GM23338 (cell line): ENCODE measurements at regions not wholly inside any gene's neighbourhood (a gene's known extent, or its start where the extent isn't known, plus 50 kb on each side); places are given as distances from the start of the nearest gene placed in this dataset.
A peak's percentile ranks its signal among the peaks of the same experiment; 100 is the strongest.

Experiments
- ATAC-seq: fragments of 200-7000 bp; cut with Tn5 transposase; 3 replicates; pipeline ENCODE4 v1.9.1; 2020
- DNase-seq: peaks from one replicate; pipeline ENCODE4 v3.0.0-alpha.2; 2015; ENCODE audit warnings: low spot score
- H2AFZ ChIP-seq: fragments of 200-600 bp; sonication (generic); 2 replicates; pipeline ENCODE4 v1.8.0; 2016; ENCODE audit warnings: antibody characterized with exemption, mild to moderate bottlenecking, moderate library complexity
- H3F3A ChIP-seq: fragments of 200-600 bp; sonication (generic); replicated peaks from 2 replicates; pipeline ENCODE4 v1.8.0; 2017; ENCODE audit warnings: antibody characterized with exemption, mixed run types, low read depth
- H3K27ac ChIP-seq: fragments of 200-600 bp; sonication (generic); 2 replicates; pipeline ENCODE4 v1.6.1; 2016; ENCODE audit warnings: low read depth
- H3K27me3 ChIP-seq: fragments of 200-600 bp; sonication (generic); 2 replicates; pipeline ENCODE4 v1.8.0; 2016; ENCODE audit warnings: mild to moderate bottlenecking, mixed run types, moderate library complexity; ENCODE audit not compliant: insufficient read depth
- H3K36me3 ChIP-seq: fragments of 200-600 bp; sonication (generic); 2 replicates; pipeline ENCODE4 v1.8.0; 2016; ENCODE audit warnings: mild to moderate bottlenecking; ENCODE audit not compliant: insufficient read depth
- H3K4me1 ChIP-seq: fragments of 200-600 bp; sonication (generic); 2 replicates; pipeline ENCODE4 v1.8.0; 2016; ENCODE audit warnings: mild to moderate bottlenecking, moderate library complexity; ENCODE audit not compliant: insufficient read depth
- H3K4me2 ChIP-seq: fragments of 200-600 bp; sonication (generic); 2 replicates; pipeline ENCODE4 v1.7.1; 2017; ENCODE audit warnings: mixed run types
- H3K4me3 ChIP-seq: fragments of 200-600 bp; sonication (generic); 2 replicates; pipeline ENCODE4 v1.6.1; 2016; ENCODE audit warnings: mixed run types
- H3K79me2 ChIP-seq: fragments of 200-600 bp; sonication (generic); replicated peaks from 2 replicates; pipeline ENCODE4 v1.8.0; 2017; ENCODE audit warnings: mild to moderate bottlenecking; ENCODE audit not compliant: insufficient read depth
- H3K9me2 ChIP-seq: fragments of 200-600 bp; sonication (generic); 2 replicates; pipeline ENCODE4 v1.8.0; 2017; ENCODE audit not compliant: insufficient read depth
- H4K20me1 ChIP-seq: fragments of 200-600 bp; sonication (generic); replicated peaks from 2 replicates; pipeline ENCODE4 v1.8.0; 2017; ENCODE audit warnings: mild to moderate bottlenecking; ENCODE audit not compliant: insufficient read depth
- H3K27ac Mint-ChIP-seq: 2 replicates; pipeline ENCODE4 v1.8.0; 2020; ENCODE audit warnings: inconsistent platforms, mild to moderate bottlenecking, moderate library complexity, mixed read lengths
- H3K27me3 Mint-ChIP-seq: 3 replicates; pipeline ENCODE4 v1.8.0; 2022; ENCODE audit warnings: low read depth, mild to moderate bottlenecking, moderate library complexity, mixed read lengths, inconsistent platforms; ENCODE audit not compliant: insufficient read depth, poor library complexity
- H3K36me3 Mint-ChIP-seq: 3 replicates; pipeline ENCODE4 v1.8.0; 2021; ENCODE audit warnings: low read depth, mild to moderate bottlenecking, inconsistent platforms, moderate library complexity, mixed read lengths
- H3K4me1 Mint-ChIP-seq: 3 replicates; pipeline ENCODE4 v1.8.0; 2020; ENCODE audit warnings: mild to moderate bottlenecking, inconsistent platforms, mixed read lengths
- H3K4me3 Mint-ChIP-seq: 3 replicates; pipeline ENCODE4 v1.8.0; 2021; ENCODE audit warnings: moderate library complexity, mild to moderate bottlenecking, inconsistent platforms, mixed read lengths
- H3K9me3 Mint-ChIP-seq: 3 replicates; pipeline ENCODE4 v1.8.0; 2020; ENCODE audit warnings: moderate library complexity, mild to moderate bottlenecking, inconsistent platforms, mixed read lengths
- CREB1 ChIP-seq: fragments of 250-450 bp; sonication (Bioruptor Pico); IDR thresholded peaks from 2 replicates; pipeline ENCODE4 v1.5.0; 2020; ENCODE audit warnings: low read depth, mild to moderate bottlenecking, moderate library complexity
- EZH2 ChIP-seq: fragments of 200-600 bp; sonication (generic); IDR thresholded peaks from one replicate; pipeline ENCODE4 v1.8.0; 2017; ENCODE audit warnings: antibody characterized with exemption, mild to moderate bottlenecking, low read depth; ENCODE audit not compliant: unreplicated experiment
- EZH2phosphoT487 ChIP-seq: fragments of 200-600 bp; sonication (generic); IDR thresholded peaks from one replicate; pipeline ENCODE4 v1.8.1; 2018; ENCODE audit warnings: antibody characterized with exemption; ENCODE audit not compliant: unreplicated experiment
- JUNB ChIP-seq: IDR thresholded peaks from one replicate; pipeline ENCODE4 v1.6.1; 2016; ENCODE audit warnings: antibody characterized with exemption; ENCODE audit not compliant: unreplicated experiment
- NANOG ChIP-seq: IDR thresholded peaks from 2 replicates; pipeline ENCODE4 v1.6.1; 2016; ENCODE audit warnings: antibody characterized with exemption, borderline replicate concordance
- POLR2AphosphoS5 ChIP-seq: IDR thresholded peaks from 2 replicates; pipeline ENCODE4 v1.6.1; 2016; ENCODE audit warnings: antibody characterized with exemption, low read depth
- STAT1 ChIP-seq: IDR thresholded peaks from one replicate; pipeline ENCODE4 v1.6.1; 2016; ENCODE audit warnings: antibody characterized with exemption; ENCODE audit not compliant: unreplicated experiment
- ZNF114 ChIP-seq: fragments of 250-450 bp; sonication (Bioruptor Pico); IDR thresholded peaks from 2 replicates; pipeline ENCODE4 v1.5.0; 2020; ENCODE audit warnings: mild to moderate bottlenecking, moderate library complexity
- ZNF331 ChIP-seq: fragments of 250-450 bp; sonication (Bioruptor Pico); IDR thresholded peaks from 2 replicates; pipeline ENCODE4 v1.5.0; 2020; ENCODE audit warnings: low read depth, mild to moderate bottlenecking, moderate library complexity
- TF ChIP-seq, protein P1 (sequence below), 2 experiments: fragments of 200-600 bp in 1 of 2; sonication (generic) in 1 of 2; conservative IDR thresholded peaks; 2 replicates each; pipeline versions ENCODE4 v1.5.1 to v1.6.1; 2016 to 2017; ENCODE audit warnings: antibody characterized with exemption in 2 of 2, low read depth in 2 of 2, mild to moderate bottlenecking in 2 of 2, moderate library complexity in 1 of 2
- TF ChIP-seq, protein P2 (sequence below): IDR thresholded peaks from 2 replicates; pipeline ENCODE4 v1.6.1; 2016; ENCODE audit warnings: antibody characterized with exemption
- TF ChIP-seq, protein P3 (sequence below): fragments of 250-450 bp; sonication (Bioruptor Pico); IDR thresholded peaks from 2 replicates; pipeline ENCODE4 v1.5.0; 2020; ENCODE audit warnings: mild to moderate bottlenecking, moderate library complexity
- TF ChIP-seq, protein P4 (sequence below): IDR thresholded peaks from one replicate; pipeline ENCODE4 v1.6.1; 2018; ENCODE audit warnings: antibody characterized with exemption; ENCODE audit not compliant: unreplicated experiment

DNA sequence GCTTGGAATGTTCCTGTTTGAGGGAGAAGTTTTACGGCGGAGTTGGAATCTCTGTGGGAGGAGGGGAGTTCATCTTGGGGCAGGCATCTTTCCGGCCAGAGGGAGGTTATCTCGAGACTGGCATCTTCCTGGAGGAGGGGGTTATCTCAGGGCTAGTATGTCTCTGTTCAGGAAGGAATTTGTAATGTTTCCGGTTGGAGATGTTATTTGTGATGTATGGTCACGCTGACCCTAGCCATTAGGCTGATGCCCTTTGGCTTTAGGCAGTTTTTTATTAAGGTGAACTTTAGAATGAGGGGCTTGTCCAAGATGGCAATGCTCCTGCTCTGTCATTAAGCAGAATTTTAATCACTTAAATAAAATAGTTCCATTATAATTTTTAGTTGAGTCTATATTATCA, 449.7 kb downstream of the PCDH10 start:
- Mint-ChIP-seq H3K4me1 (peaks cover 10% of the 10 kb centered on the region), H3K27ac (no peak overlapping the region), H3K27me3 (no peaks in the 10 kb centered on the region), H3K36me3 (peaks cover 4% of the 10 kb centered on the region; the same call in 1 of the 3 replicates), H3K9me3 (no peaks in the 10 kb centered on the region), H3K4me3 (no peak overlapping the region)
- Histone ChIP-seq H3K4me1 (peaks cover 14% of the 10 kb centered on the region), H3K27me3 (no peaks in the 10 kb centered on the region), H3K4me2 (no peak overlapping the region), H3K36me3 (no peaks in the 10 kb centered on the region), H3K79me2 (no peaks in the 10 kb centered on the region), H4K20me1 (no peaks in the 10 kb centered on the region), H2AFZ (no peak overlapping the region), H3K27ac (no peak overlapping the region), H3K4me3 (no peak overlapping the region), H3K9me2 (no peaks in the 10 kb centered on the region; the same call in 1 of the 2 replicates), H3F3A (no peaks in the 10 kb centered on the region)
- ATAC-seq (no peak), DNase-seq (peak; percentile 8)
- TF ChIP-seq ZNF114 (CRISPR knock-in tag) (no peak), EZH2phosphoT487 (no peak), NANOG (no peak), CREB1 (CRISPR knock-in tag) (no peak), EZH2 (no peak), ZNF331 (no peak), POLR2AphosphoS5 (no peak), STAT1 (no peak), JUNB (no peak)
- TF ChIP-seq, protein P1, sequence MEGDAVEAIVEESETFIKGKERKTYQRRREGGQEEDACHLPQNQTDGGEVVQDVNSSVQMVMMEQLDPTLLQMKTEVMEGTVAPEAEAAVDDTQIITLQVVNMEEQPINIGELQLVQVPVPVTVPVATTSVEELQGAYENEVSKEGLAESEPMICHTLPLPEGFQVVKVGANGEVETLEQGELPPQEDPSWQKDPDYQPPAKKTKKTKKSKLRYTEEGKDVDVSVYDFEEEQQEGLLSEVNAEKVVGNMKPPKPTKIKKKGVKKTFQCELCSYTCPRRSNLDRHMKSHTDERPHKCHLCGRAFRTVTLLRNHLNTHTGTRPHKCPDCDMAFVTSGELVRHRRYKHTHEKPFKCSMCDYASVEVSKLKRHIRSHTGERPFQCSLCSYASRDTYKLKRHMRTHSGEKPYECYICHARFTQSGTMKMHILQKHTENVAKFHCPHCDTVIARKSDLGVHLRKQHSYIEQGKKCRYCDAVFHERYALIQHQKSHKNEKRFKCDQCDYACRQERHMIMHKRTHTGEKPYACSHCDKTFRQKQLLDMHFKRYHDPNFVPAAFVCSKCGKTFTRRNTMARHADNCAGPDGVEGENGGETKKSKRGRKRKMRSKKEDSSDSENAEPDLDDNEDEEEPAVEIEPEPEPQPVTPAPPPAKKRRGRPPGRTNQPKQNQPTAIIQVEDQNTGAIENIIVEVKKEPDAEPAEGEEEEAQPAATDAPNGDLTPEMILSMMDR (conservative IDR thresholded peaks at IDR 0.05; ENCODE audit: low read depth in 2 of 2): no peak
- TF ChIP-seq, protein P2, sequence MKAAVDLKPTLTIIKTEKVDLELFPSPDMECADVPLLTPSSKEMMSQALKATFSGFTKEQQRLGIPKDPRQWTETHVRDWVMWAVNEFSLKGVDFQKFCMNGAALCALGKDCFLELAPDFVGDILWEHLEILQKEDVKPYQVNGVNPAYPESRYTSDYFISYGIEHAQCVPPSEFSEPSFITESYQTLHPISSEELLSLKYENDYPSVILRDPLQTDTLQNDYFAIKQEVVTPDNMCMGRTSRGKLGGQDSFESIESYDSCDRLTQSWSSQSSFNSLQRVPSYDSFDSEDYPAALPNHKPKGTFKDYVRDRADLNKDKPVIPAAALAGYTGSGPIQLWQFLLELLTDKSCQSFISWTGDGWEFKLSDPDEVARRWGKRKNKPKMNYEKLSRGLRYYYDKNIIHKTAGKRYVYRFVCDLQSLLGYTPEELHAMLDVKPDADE: no peak
- TF ChIP-seq, protein P3, sequence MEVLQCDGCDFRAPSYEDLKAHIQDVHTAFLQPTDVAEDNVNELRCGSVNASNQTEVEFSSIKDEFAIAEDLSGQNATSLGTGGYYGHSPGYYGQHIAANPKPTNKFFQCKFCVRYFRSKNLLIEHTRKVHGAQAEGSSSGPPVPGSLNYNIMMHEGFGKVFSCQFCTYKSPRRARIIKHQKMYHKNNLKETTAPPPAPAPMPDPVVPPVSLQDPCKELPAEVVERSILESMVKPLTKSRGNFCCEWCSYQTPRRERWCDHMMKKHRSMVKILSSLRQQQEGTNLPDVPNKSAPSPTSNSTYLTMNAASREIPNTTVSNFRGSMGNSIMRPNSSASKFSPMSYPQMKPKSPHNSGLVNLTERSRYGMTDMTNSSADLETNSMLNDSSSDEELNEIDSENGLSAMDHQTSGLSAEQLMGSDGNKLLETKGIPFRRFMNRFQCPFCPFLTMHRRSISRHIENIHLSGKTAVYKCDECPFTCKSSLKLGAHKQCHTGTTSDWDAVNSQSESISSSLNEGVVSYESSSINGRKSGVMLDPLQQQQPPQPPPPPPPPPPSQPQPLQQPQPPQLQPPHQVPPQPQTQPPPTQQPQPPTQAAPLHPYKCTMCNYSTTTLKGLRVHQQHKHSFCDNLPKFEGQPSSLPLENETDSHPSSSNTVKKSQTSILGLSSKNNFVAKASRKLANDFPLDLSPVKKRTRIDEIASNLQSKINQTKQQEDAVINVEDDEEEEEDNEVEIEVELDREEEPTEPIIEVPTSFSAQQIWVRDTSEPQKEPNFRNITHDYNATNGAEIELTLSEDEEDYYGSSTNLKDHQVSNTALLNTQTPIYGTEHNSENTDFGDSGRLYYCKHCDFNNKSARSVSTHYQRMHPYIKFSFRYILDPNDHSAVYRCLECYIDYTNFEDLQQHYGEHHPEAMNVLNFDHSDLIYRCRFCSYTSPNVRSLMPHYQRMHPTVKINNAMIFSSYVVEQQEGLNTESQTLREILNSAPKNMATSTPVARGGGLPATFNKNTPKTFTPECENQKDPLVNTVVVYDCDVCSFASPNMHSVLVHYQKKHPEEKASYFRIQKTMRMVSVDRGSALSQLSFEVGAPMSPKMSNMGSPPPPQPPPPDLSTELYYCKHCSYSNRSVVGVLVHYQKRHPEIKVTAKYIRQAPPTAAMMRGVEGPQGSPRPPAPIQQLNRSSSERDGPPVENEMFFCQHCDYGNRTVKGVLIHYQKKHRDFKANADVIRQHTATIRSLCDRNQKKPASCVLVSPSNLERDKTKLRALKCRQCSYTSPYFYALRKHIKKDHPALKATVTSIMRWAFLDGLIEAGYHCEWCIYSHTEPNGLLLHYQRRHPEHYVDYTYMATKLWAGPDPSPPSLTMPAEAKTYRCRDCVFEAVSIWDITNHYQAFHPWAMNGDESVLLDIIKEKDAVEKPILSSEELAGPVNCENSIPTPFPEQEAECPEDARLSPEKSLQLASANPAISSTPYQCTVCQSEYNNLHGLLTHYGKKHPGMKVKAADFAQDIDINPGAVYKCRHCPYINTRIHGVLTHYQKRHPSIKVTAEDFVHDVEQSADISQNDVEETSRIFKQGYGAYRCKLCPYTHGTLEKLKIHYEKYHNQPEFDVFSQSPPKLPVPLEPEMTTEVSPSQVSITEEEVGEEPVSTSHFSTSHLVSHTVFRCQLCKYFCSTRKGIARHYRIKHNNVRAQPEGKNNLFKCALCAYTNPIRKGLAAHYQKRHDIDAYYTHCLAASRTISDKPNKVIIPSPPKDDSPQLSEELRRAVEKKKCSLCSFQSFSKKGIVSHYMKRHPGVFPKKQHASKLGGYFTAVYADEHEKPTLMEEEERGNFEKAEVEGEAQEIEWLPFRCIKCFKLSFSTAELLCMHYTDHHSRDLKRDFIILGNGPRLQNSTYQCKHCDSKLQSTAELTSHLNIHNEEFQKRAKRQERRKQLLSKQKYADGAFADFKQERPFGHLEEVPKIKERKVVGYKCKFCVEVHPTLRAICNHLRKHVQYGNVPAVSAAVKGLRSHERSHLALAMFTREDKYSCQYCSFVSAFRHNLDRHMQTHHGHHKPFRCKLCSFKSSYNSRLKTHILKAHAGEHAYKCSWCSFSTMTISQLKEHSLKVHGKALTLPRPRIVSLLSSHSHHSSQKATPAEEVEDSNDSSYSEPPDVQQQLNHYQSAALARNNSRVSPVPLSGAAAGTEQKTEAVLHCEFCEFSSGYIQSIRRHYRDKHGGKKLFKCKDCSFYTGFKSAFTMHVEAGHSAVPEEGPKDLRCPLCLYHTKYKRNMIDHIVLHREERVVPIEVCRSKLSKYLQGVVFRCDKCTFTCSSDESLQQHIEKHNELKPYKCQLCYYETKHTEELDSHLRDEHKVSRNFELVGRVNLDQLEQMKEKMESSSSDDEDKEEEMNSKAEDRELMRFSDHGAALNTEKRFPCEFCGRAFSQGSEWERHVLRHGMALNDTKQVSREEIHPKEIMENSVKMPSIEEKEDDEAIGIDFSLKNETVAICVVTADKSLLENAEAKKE (CRISPR knock-in tag): no peak
- TF ChIP-seq, protein P4, sequence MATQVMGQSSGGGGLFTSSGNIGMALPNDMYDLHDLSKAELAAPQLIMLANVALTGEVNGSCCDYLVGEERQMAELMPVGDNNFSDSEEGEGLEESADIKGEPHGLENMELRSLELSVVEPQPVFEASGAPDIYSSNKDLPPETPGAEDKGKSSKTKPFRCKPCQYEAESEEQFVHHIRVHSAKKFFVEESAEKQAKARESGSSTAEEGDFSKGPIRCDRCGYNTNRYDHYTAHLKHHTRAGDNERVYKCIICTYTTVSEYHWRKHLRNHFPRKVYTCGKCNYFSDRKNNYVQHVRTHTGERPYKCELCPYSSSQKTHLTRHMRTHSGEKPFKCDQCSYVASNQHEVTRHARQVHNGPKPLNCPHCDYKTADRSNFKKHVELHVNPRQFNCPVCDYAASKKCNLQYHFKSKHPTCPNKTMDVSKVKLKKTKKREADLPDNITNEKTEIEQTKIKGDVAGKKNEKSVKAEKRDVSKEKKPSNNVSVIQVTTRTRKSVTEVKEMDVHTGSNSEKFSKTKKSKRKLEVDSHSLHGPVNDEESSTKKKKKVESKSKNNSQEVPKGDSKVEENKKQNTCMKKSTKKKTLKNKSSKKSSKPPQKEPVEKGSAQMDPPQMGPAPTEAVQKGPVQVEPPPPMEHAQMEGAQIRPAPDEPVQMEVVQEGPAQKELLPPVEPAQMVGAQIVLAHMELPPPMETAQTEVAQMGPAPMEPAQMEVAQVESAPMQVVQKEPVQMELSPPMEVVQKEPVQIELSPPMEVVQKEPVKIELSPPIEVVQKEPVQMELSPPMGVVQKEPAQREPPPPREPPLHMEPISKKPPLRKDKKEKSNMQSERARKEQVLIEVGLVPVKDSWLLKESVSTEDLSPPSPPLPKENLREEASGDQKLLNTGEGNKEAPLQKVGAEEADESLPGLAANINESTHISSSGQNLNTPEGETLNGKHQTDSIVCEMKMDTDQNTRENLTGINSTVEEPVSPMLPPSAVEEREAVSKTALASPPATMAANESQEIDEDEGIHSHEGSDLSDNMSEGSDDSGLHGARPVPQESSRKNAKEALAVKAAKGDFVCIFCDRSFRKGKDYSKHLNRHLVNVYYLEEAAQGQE: no peak
